ENCODE measurements at regions not wholly inside any gene's neighbourhood (a gene's known extent, or its start where the extent isn't known, plus 50 kb on each side); places are given as distances from the start of the nearest gene placed in this dataset.

GRCh38 chr9:26603617-26604016 lies 289.0 kb downstream of the CAAP1 start:
- no peak overlapping the region for H3K4me3 ChIP-seq (ENCODE audit: low read length in 2 of 2)
- H2BK15ac ChIP-seq (ENCODE audit: low read length) = no peak overlapping the region
- no peak overlapping the region for H2BK5ac ChIP-seq (ENCODE audit: low read length)
- H3K4ac ChIP-seq (ENCODE audit: low read length) = no peak overlapping the region
- no peak overlapping the region for H3K4me2 ChIP-seq (ENCODE audit: insufficient read depth, low read length, poor library complexity, severe bottlenecking)
- peaks cover 4 to 6% of the 10 kb centered on the region in 2 donors for H3K4me1 ChIP-seq (ENCODE audit: control insufficient read depth in 2 of 2, insufficient read depth in 1 of 2, low read depth in 1 of 2, low read length in 2 of 2)
- H3K18ac ChIP-seq (ENCODE audit: low read length) = no peak overlapping the region
- H3K9ac ChIP-seq (ENCODE audit: low read depth, low read length, poor library complexity) = no peak overlapping the region
- H3K36me3 ChIP-seq (replicated peaks in 1 of 2; ENCODE audit: control insufficient read depth in 2 of 2, insufficient read depth in 2 of 2, low read length in 2 of 2) = no peaks in the 10 kb centered on the region
- H2BK120ac ChIP-seq (ENCODE audit: low read depth, low read length) = no peak overlapping the region
- H3K9me3 ChIP-seq (replicated peaks in 1 of 2; ENCODE audit: control insufficient read depth in 2 of 2, insufficient read depth in 1 of 2, low read depth in 1 of 2, low read length in 2 of 2) = no peaks in the 10 kb centered on the region
- H2BK12ac ChIP-seq (ENCODE audit: low read length) = no peak overlapping the region
- no peaks in the 10 kb centered on the region for H3K27me3 ChIP-seq (ENCODE audit: control insufficient read depth in 3 of 3, insufficient read depth in 3 of 3, low read depth in 1 of 3, low read length in 3 of 3)
- peak overlapping the region; percentile 59 for H2AFZ ChIP-seq (ENCODE audit: low read length)
- H2AK5ac ChIP-seq (ENCODE audit: low read depth, low read length) = no peak overlapping the region
- H3K27ac ChIP-seq (replicated peaks; ENCODE audit: low read length) = no peak overlapping the region
- H4K8ac ChIP-seq (ENCODE audit: low read depth, low read length) = no peak overlapping the region
- H4K91ac ChIP-seq (ENCODE audit: low read depth, low read length, poor library complexity) = no peak overlapping the region
- no peak overlapping the region for H3K14ac ChIP-seq (ENCODE audit: low read length)
- H3K23ac ChIP-seq (ENCODE audit: low read depth, low read length, poor library complexity) = no peak overlapping the region
- H3K79me1 ChIP-seq (ENCODE audit: low read depth, low read length) = no peaks in the 10 kb centered on the region
- no peak for DNase-seq (ENCODE audit: low spot score)

GRCh38 chr9:26597542-26598149 lies 295.0 kb downstream of the CAAP1 start:
- no peak for DNase-seq (ENCODE audit: low spot score)
- Histone ChIP-seq H3K9ac (ENCODE audit: low read depth, low read length, poor library complexity) (no peak overlapping the region), H3K79me1 (ENCODE audit: low read depth, low read length) (no peaks in the 10 kb centered on the region), H3K23ac (ENCODE audit: low read depth, low read length, poor library complexity) (no peak overlapping the region), H3K18ac (ENCODE audit: low read length) (no peak overlapping the region), H2BK15ac (ENCODE audit: low read length) (no peak overlapping the region), H3K4me1 (ENCODE audit: control insufficient read depth in 2 of 2, insufficient read depth in 1 of 2, low read depth in 1 of 2, low read length in 2 of 2) (no peaks in the 10 kb centered on the region), H3K9me3 (replicated peaks in 1 of 2; ENCODE audit: control insufficient read depth in 2 of 2, insufficient read depth in 1 of 2, low read depth in 1 of 2, low read length in 2 of 2) (no peaks in the 10 kb centered on the region), H3K36me3 (replicated peaks in 1 of 2; ENCODE audit: control insufficient read depth in 2 of 2, insufficient read depth in 2 of 2, low read length in 2 of 2) (no peaks in the 10 kb centered on the region), H2AK5ac (ENCODE audit: low read depth, low read length) (no peak overlapping the region), H2BK120ac (ENCODE audit: low read depth, low read length) (no peak overlapping the region), H3K4me3 (ENCODE audit: low read length in 2 of 2) (no peak overlapping the region), H3K4me2 (ENCODE audit: insufficient read depth, low read length, poor library complexity, severe bottlenecking) (no peak overlapping the region), H3K4ac (ENCODE audit: low read length) (no peak overlapping the region), H3K27me3 (ENCODE audit: control insufficient read depth in 3 of 3, insufficient read depth in 3 of 3, low read depth in 1 of 3, low read length in 3 of 3) (no peaks in the 10 kb centered on the region), H2BK5ac (ENCODE audit: low read length) (no peak overlapping the region), H3K27ac (replicated peaks; ENCODE audit: low read length) (no peak overlapping the region), H4K8ac (ENCODE audit: low read depth, low read length) (no peak overlapping the region), H4K91ac (ENCODE audit: low read depth, low read length, poor library complexity) (no peak overlapping the region), H3K14ac (ENCODE audit: low read length) (no peak overlapping the region), H2BK12ac (ENCODE audit: low read length) (no peak overlapping the region), H2AFZ (ENCODE audit: low read length) (no peak overlapping the region)
- no CpG with 5 or more reads among the region's 5 CpGs for WGBS, 2 donors (ENCODE audit: extremely low coverage in 2 of 2, insufficient read length in 2 of 2, insufficient replicate concordance in 1 of 2)

- no peak overlapping the region for H3K27ac ChIP-seq (replicated peaks; ENCODE audit: low read length)
- no peak overlapping the region for H2BK12ac ChIP-seq (ENCODE audit: low read length)
- H3K4me3 ChIP-seq (ENCODE audit: low read length in 2 of 2) = no peak overlapping the region
- no peak overlapping the region for H2BK5ac ChIP-seq (ENCODE audit: low read length)
- H3K23ac ChIP-seq (ENCODE audit: low read depth, low read length, poor library complexity) = no peak overlapping the region
- no peak overlapping the region for H2BK120ac ChIP-seq (ENCODE audit: low read depth, low read length)
- no peak overlapping the region for H3K18ac ChIP-seq (ENCODE audit: low read length)
- H4K91ac ChIP-seq (ENCODE audit: low read depth, low read length, poor library complexity) = no peak overlapping the region
- no peaks in the 10 kb centered on the region for H3K27me3 ChIP-seq (ENCODE audit: control insufficient read depth in 3 of 3, insufficient read depth in 3 of 3, low read depth in 1 of 3, low read length in 3 of 3)
- no peak overlapping the region for H3K9ac ChIP-seq (ENCODE audit: low read depth, low read length, poor library complexity)
- no peak overlapping the region for H2AK5ac ChIP-seq (ENCODE audit: low read depth, low read length)
- WGBS, 2 donors (ENCODE audit: extremely low coverage in 2 of 2, insufficient read length in 2 of 2, insufficient replicate concordance in 1 of 2) = no CpG with 5 or more reads among the region's 2 CpGs
- no peaks in the 10 kb centered on the region for H3K36me3 ChIP-seq (replicated peaks in 1 of 2; ENCODE audit: control insufficient read depth in 2 of 2, insufficient read depth in 2 of 2, low read length in 2 of 2)
- no peak overlapping the region for H3K4ac ChIP-seq (ENCODE audit: low read length)
- no peaks in the 10 kb centered on the region for H3K79me1 ChIP-seq (ENCODE audit: low read depth, low read length)
- no peak overlapping the region for H3K14ac ChIP-seq (ENCODE audit: low read length)
- H3K4me2 ChIP-seq (ENCODE audit: insufficient read depth, low read length, poor library complexity, severe bottlenecking) = no peak overlapping the region
- H2BK15ac ChIP-seq (ENCODE audit: low read length) = no peak overlapping the region
- peak overlapping the region; percentile 60 for H2AFZ ChIP-seq (ENCODE audit: low read length)
- DNase-seq (ENCODE audit: low spot score) = no peak
- no peaks in the 10 kb centered on the region for H3K4me1 ChIP-seq (ENCODE audit: control insufficient read depth in 2 of 2, insufficient read depth in 1 of 2, low read depth in 1 of 2, low read length in 2 of 2)
- H4K8ac ChIP-seq (ENCODE audit: low read depth, low read length) = no peak overlapping the region
- H3K9me3 ChIP-seq (replicated peaks in 1 of 2; ENCODE audit: control insufficient read depth in 2 of 2, insufficient read depth in 1 of 2, low read depth in 1 of 2, low read length in 2 of 2) = no peaks in the 10 kb centered on the region
These were observed 313.5 kb downstream of the CAAP1 start for GRCh38 chr9:26579056-26579455.

GRCh38 chr9:26574898-26575440 lies 317.6 kb downstream of the CAAP1 start:
- no peak for DNase-seq (ENCODE audit: low spot score)
- no peaks in the 10 kb centered on the region for H3K79me1 ChIP-seq (ENCODE audit: low read depth, low read length)
- H4K8ac ChIP-seq (ENCODE audit: low read depth, low read length) = no peak overlapping the region
- H3K18ac ChIP-seq (ENCODE audit: low read length) = no peak overlapping the region
- H3K36me3 ChIP-seq (replicated peaks in 1 of 2; ENCODE audit: control insufficient read depth in 2 of 2, insufficient read depth in 2 of 2, low read length in 2 of 2) = no peaks in the 10 kb centered on the region
- H3K14ac ChIP-seq (ENCODE audit: low read length) = no peak overlapping the region
- H3K23ac ChIP-seq (ENCODE audit: low read depth, low read length, poor library complexity) = no peak overlapping the region
- H3K4me3 ChIP-seq (ENCODE audit: low read length in 2 of 2) = no peak overlapping the region
- no CpG with 5 or more reads among the region's 2 CpGs for WGBS, 2 donors (ENCODE audit: extremely low coverage in 2 of 2, insufficient read length in 2 of 2, insufficient replicate concordance in 1 of 2)
- no peaks in the 10 kb centered on the region for H3K27me3 ChIP-seq (ENCODE audit: control insufficient read depth in 3 of 3, insufficient read depth in 3 of 3, low read depth in 1 of 3, low read length in 3 of 3)
- no peak overlapping the region for H4K91ac ChIP-seq (ENCODE audit: low read depth, low read length, poor library complexity)
- no peak overlapping the region for H3K9ac ChIP-seq (ENCODE audit: low read depth, low read length, poor library complexity)
- no peak overlapping the region for H2AFZ ChIP-seq (ENCODE audit: low read length)
- no peak overlapping the region for H3K27ac ChIP-seq (replicated peaks; ENCODE audit: low read length)
- H3K9me3 ChIP-seq (replicated peaks in 1 of 2; ENCODE audit: control insufficient read depth in 2 of 2, insufficient read depth in 1 of 2, low read depth in 1 of 2, low read length in 2 of 2) = no peaks in the 10 kb centered on the region
- no peak overlapping the region for H2BK5ac ChIP-seq (ENCODE audit: low read length)
- H3K4me2 ChIP-seq (ENCODE audit: insufficient read depth, low read length, poor library complexity, severe bottlenecking) = no peak overlapping the region
- H3K4ac ChIP-seq (ENCODE audit: low read length) = no peak overlapping the region
- no peak overlapping the region for H2BK12ac ChIP-seq (ENCODE audit: low read length)
- no peak overlapping the region for H2BK120ac ChIP-seq (ENCODE audit: low read depth, low read length)
- no peak overlapping the region for H2BK15ac ChIP-seq (ENCODE audit: low read length)
- no peak overlapping the region for H2AK5ac ChIP-seq (ENCODE audit: low read depth, low read length)
- no peaks in the 10 kb centered on the region for H3K4me1 ChIP-seq (ENCODE audit: control insufficient read depth in 2 of 2, insufficient read depth in 1 of 2, low read depth in 1 of 2, low read length in 2 of 2)

All from neuronal stem cell (in vitro differentiated cells).